PC-3 (cell line): ENCODE measurements at regions not wholly inside any gene's neighbourhood (a gene's known extent, or its start where the extent isn't known, plus 50 kb on each side); places are given as distances from the start of the nearest gene placed in this dataset.

Source experiments
- ATAC-seq: fragments of 200-7000 bp; cut with Tn5 transposase; 2 replicates; pipeline ENCODE4 v1.9.1; 2020; ENCODE audit warnings: mild to moderate bottlenecking, moderate library complexity
- BruUV-seq: library from RNA; stranded (reverse); fragments of 400-500 nt; replicated peaks from 2 replicates; lab custom pipeline; 2021; lab: Mats Ljungman, UMichigan
- CTCF ChIA-PET: fragments of 300-600 bp; sonication (Branson Sonifier 250); formaldehyde crosslinking; loops from one replicate; lab custom pipeline; 2022; ENCODE audit warnings: antibody characterized with exemption; lab: Charles Lee
- POLR2A ChIA-PET: fragments of 300-600 bp; sonication (Branson Sonifier 250); formaldehyde crosslinking; loops from one replicate; lab custom pipeline; 2022; ENCODE audit warnings: antibody characterized with exemption; ENCODE audit not compliant: unreplicated experiment; lab: Charles Lee
- DNase-seq: peaks from one replicate; pipeline ENCODE4 v3.0.0-alpha.2; 2015
- H2AFZ ChIP-seq: fragments of 300-600 bp; sonication (generic); 2 replicates; pipeline ENCODE4 v1.6.0; 2016; ENCODE audit warnings: antibody characterized with exemption, low read length
- H3F3A ChIP-seq: fragments of 300-600 bp; sonication (generic); one replicate; pipeline ENCODE4 v1.6.0; 2017; ENCODE audit warnings: antibody characterized with exemption, low read length, control low read depth, mild to moderate bottlenecking; ENCODE audit not compliant: unreplicated experiment
- H3K27ac ChIP-seq: fragments of 300-600 bp; sonication (generic); 2 replicates; pipeline ENCODE4 v1.5.1; 2016; ENCODE audit warnings: mild to moderate bottlenecking, low read length
- H3K27me3 ChIP-seq: fragments of 300-600 bp; sonication (generic); 2 replicates; pipeline ENCODE4 v1.6.1; 2016; ENCODE audit warnings: low read length, mixed read lengths
- H3K36me3 ChIP-seq: fragments of 300-600 bp; sonication (generic); 2 replicates; pipeline ENCODE4 v1.6.1; 2016; ENCODE audit warnings: low read depth, mixed run types, low read length, mixed read lengths
- H3K4me1 ChIP-seq: fragments of 300-600 bp; sonication (generic); 2 replicates; pipeline ENCODE4 v1.5.1; 2016; ENCODE audit warnings: low read length; ENCODE audit not compliant: insufficient read depth
- H3K4me2 ChIP-seq: fragments of 300-600 bp; sonication (generic); 2 replicates; pipeline ENCODE4 v1.6.0; 2016; ENCODE audit warnings: low read length
- H3K4me3 ChIP-seq: fragments of 300-600 bp; sonication (generic); 2 replicates; pipeline ENCODE4 v1.5.1; 2016; ENCODE audit warnings: mild to moderate bottlenecking, low read length, mixed read lengths
- H3K79me2 ChIP-seq: fragments of 300-600 bp; sonication (generic); 2 replicates; pipeline ENCODE4 v1.6.1; 2017; ENCODE audit warnings: low read length, mixed read lengths
- H3K9ac ChIP-seq: fragments of 300-600 bp; sonication (generic); 2 replicates; pipeline ENCODE4 v1.6.0; 2016; ENCODE audit warnings: mild to moderate bottlenecking, low read length
- H3K9me2 ChIP-seq: fragments of 300-600 bp; sonication (generic); replicated peaks from 2 replicates; pipeline ENCODE4 v1.6.1; 2016; ENCODE audit warnings: mixed run types, low read length, mixed read lengths
- H3K9me3 ChIP-seq: fragments of 300-600 bp; sonication (generic); 2 replicates; pipeline ENCODE4 v1.6.1; 2016; ENCODE audit warnings: low read length, mixed read lengths
- H4K20me1 ChIP-seq: fragments of 300-600 bp; sonication (generic); 2 replicates; pipeline ENCODE4 v1.6.1; 2016; ENCODE audit warnings: low read length, mixed read lengths
- CTCF ChIP-seq: fragments of 300-600 bp; sonication (generic); conservative IDR thresholded peaks from 2 replicates; pipeline ENCODE4 v1.5.1; 2017; ENCODE audit warnings: antibody characterized with exemption, low read depth, mild to moderate bottlenecking, low read length
- EZH2 ChIP-seq: fragments of 300-600 bp; sonication (generic); IDR thresholded peaks from one replicate; pipeline ENCODE4 v1.6.1; 2017; ENCODE audit warnings: antibody characterized with exemption, mild to moderate bottlenecking, low read length; ENCODE audit not compliant: unreplicated experiment
- EZH2phosphoT487 ChIP-seq: fragments of 300-600 bp; sonication (generic); IDR thresholded peaks from 2 replicates; pipeline ENCODE4 v1.6.1; 2018; ENCODE audit warnings: mild to moderate bottlenecking, antibody characterized with exemption, low read length, borderline replicate concordance
- intact Hi-C: fragments of 100-400 bp; cut with micrococcal nuclease; formaldehyde crosslinking; loops from 2 replicates; pipeline ENCODE4 v1.9.0; 2023

- CTCF ChIA-PET: no interaction called here
- no peak overlapping the region for H3K4me3 ChIP-seq
- no peaks in the 10 kb centered on the region for H3K36me3 ChIP-seq
- H3K4me1 ChIP-seq: no peaks in the 10 kb centered on the region
- H3K4me2 ChIP-seq: no peak overlapping the region
- H3K9ac ChIP-seq: no peak overlapping the region
- no peak overlapping the region for H3K27ac ChIP-seq
- no peaks in the 10 kb centered on the region for H3F3A ChIP-seq
- H3K79me2 ChIP-seq: no peaks in the 10 kb centered on the region
- intact Hi-C loops: no loop called here
- no peaks in the 10 kb centered on the region for H3K9me3 ChIP-seq
- H3K27me3 ChIP-seq: no peaks in the 10 kb centered on the region
- ATAC-seq (no peak), DNase-seq (no peak)
- H4K20me1 ChIP-seq: no peaks in the 10 kb centered on the region
- BruUV-seq: no TSS peak
- no peak overlapping the region for H2AFZ ChIP-seq
- no peak for TF ChIP-seq CTCF
- TF ChIP-seq EZH2: no peak
- no peak for TF ChIP-seq EZH2phosphoT487
- POLR2A ChIA-PET: no interaction called here
- H3K9me2 ChIP-seq: no peaks in the 10 kb centered on the region
These were observed 176.2 kb downstream of the DMRTA1 start for GRCh38 chr9:22622815-22623214.

- POLR2A ChIA-PET: no interaction called here
These were observed 176.6 kb downstream of the DMRTA1 start for GRCh38 chr9:22623236-22623635.

GRCh38 chr9:22625540-22625939 is 178.9 kb downstream of the DMRTA1 start:
- H3F3A ChIP-seq: no peaks in the 10 kb centered on the region
- no peak overlapping the region for H2AFZ ChIP-seq
- POLR2A ChIA-PET: no interaction called here
- CTCF ChIA-PET: no interaction called here
- no peak overlapping the region for H3K9ac ChIP-seq
- H3K9me3 ChIP-seq: no peaks in the 10 kb centered on the region
- no peak overlapping the region for H3K27ac ChIP-seq
- H3K4me3 ChIP-seq: no peak overlapping the region
- H3K27me3 ChIP-seq: no peaks in the 10 kb centered on the region
- H3K4me2 ChIP-seq: no peak overlapping the region
- no TSS peak for BruUV-seq
- no peaks in the 10 kb centered on the region for H4K20me1 ChIP-seq
- H3K9me2 ChIP-seq: no peaks in the 10 kb centered on the region
- no peak for TF ChIP-seq EZH2
- TF ChIP-seq EZH2phosphoT487: no peak
- TF ChIP-seq CTCF: no peak
- H3K4me1 ChIP-seq: no peaks in the 10 kb centered on the region
- H3K79me2 ChIP-seq: no peaks in the 10 kb centered on the region
- no peak for DNase-seq
- no peaks in the 10 kb centered on the region for H3K36me3 ChIP-seq
- no peak for ATAC-seq
- intact Hi-C loops: no loop called here

More at GRCh38 chr9:22623236-22623635, 176.6 kb downstream of the DMRTA1 start:
- Histone ChIP-seq H3K79me2 (no peaks in the 10 kb centered on the region), H3K27me3 (no peaks in the 10 kb centered on the region), H4K20me1 (no peaks in the 10 kb centered on the region), H3F3A (no peaks in the 10 kb centered on the region), H3K4me1 (no peaks in the 10 kb centered on the region), H3K9ac (no peak overlapping the region), H3K4me2 (no peak overlapping the region), H3K9me2 (no peaks in the 10 kb centered on the region), H3K27ac (no peak overlapping the region), H3K4me3 (no peak overlapping the region), H2AFZ (no peak overlapping the region), H3K36me3 (no peaks in the 10 kb centered on the region), H3K9me3 (no peaks in the 10 kb centered on the region)
- intact Hi-C loops: no loop called here
- no peak for DNase-seq
- ATAC-seq: no peak
- TF ChIP-seq EZH2phosphoT487 (no peak), CTCF (no peak), EZH2 (no peak)
- BruUV-seq: no TSS peak
- CTCF ChIA-PET: no interaction called here
